OCI-LY7 (cell line): ENCODE measurements at regions not wholly inside any gene's neighbourhood (a gene's known extent, or its start where the extent isn't known, plus 50 kb on each side); places are given as distances from the start of the nearest gene placed in this dataset.

ENCODE experiments used
- BruUV-seq: library from RNA; stranded (reverse); fragments of 400-500 nt; replicated peaks from 2 replicates; lab custom pipeline; 2021; lab: Mats Ljungman, UMichigan
- CTCF ChIA-PET: fragments of 300-600 bp; sonication (Branson Sonifier 250); formaldehyde crosslinking; loops from one replicate; lab custom pipeline; 2022; ENCODE audit warnings: antibody characterized with exemption; ENCODE audit not compliant: unreplicated experiment; lab: Charles Lee
- POLR2A ChIA-PET: fragments of 300-600 bp; sonication (Branson Sonifier 250); formaldehyde crosslinking; loops from one replicate; lab custom pipeline; 2022; ENCODE audit warnings: antibody characterized with exemption; lab: Charles Lee
- DNase-seq: peaks from one replicate; pipeline ENCODE4 v3.0.0-alpha.2; 2015; ENCODE audit warnings: low spot score
- H2AFZ ChIP-seq: fragments of 200-600 bp; sonication (generic), shearing (Covaris generic); 2 replicates; pipeline ENCODE4 v1.6.1; 2014; ENCODE audit warnings: mild to moderate bottlenecking, antibody characterized with exemption, low read length, moderate library complexity
- H3K27ac ChIP-seq: fragments of 200-600 bp; sonication (generic); 2 replicates; pipeline ENCODE4 v1.5.1; 2014; ENCODE audit warnings: mixed run types, low read depth, mild to moderate bottlenecking, moderate library complexity, low read length, inconsistent platforms; ENCODE audit not compliant: poor library complexity, severe bottlenecking
- H3K36me3 ChIP-seq: fragments of 200-600 bp; sonication (generic); 2 replicates; pipeline ENCODE4 v1.6.1; 2014; ENCODE audit warnings: mild to moderate bottlenecking, antibody characterized with exemption, low read length, moderate library complexity, mixed read lengths; ENCODE audit not compliant: insufficient read depth
- H3K4me1 ChIP-seq: fragments of 200-600 bp; sonication (generic); 2 replicates; pipeline ENCODE4 v1.5.1; 2014; ENCODE audit warnings: mild to moderate bottlenecking, low read length; ENCODE audit not compliant: insufficient read depth, poor library complexity, severe bottlenecking
- H3K4me2 ChIP-seq: fragments of 200-600 bp; sonication (generic); 2 replicates; pipeline ENCODE4 v1.6.1; 2014; ENCODE audit warnings: mild to moderate bottlenecking, low read length
- H3K4me3 ChIP-seq: fragments of 200-600 bp; sonication (generic); 2 replicates; pipeline ENCODE4 v1.5.1; 2014; ENCODE audit warnings: mild to moderate bottlenecking, low read depth, low read length; ENCODE audit not compliant: poor library complexity, severe bottlenecking
- H3K79me2 ChIP-seq: fragments of 200-600 bp; sonication (generic); 2 replicates; pipeline ENCODE4 v1.6.1; 2016; ENCODE audit warnings: low read depth, mild to moderate bottlenecking, low read length, moderate library complexity, mixed read lengths; ENCODE audit not compliant: insufficient read depth
- H3K9me2 ChIP-seq: fragments of 200-600 bp; sonication (generic); 2 replicates; pipeline ENCODE4 v1.6.1; 2016; ENCODE audit warnings: mild to moderate bottlenecking, low read length, mixed read lengths; ENCODE audit not compliant: insufficient read depth
- H3K9me3 ChIP-seq: fragments of 200-600 bp; sonication (generic); 2 replicates; pipeline ENCODE4 v1.6.1; 2014; ENCODE audit warnings: mild to moderate bottlenecking, mixed run types, low read length, mixed read lengths
- H4K20me1 ChIP-seq: fragments of 200-600 bp; sonication (generic); 2 replicates; pipeline ENCODE4 v1.6.1; 2014; ENCODE audit warnings: mild to moderate bottlenecking, antibody characterized with exemption, low read length, moderate library complexity, mixed read lengths; ENCODE audit not compliant: insufficient read depth
- CTCF ChIP-seq: fragments of 200-600 bp; sonication (generic); conservative IDR thresholded peaks from 2 replicates; pipeline ENCODE4 v1.5.1; 2014; ENCODE audit warnings: mild to moderate bottlenecking, antibody characterized with exemption, low read length, moderate library complexity, mixed read lengths
- EZH2phosphoT487 ChIP-seq: fragments of 200-600 bp; sonication (generic); IDR thresholded peaks from 2 replicates; pipeline ENCODE4 v1.6.1; 2018; ENCODE audit warnings: low read depth, borderline replicate concordance, mild to moderate bottlenecking, mixed run types, antibody characterized with exemption, low read length, moderate library complexity, mixed read lengths
- intact Hi-C: fragments of 100-400 bp; cut with micrococcal nuclease; formaldehyde crosslinking; loops from one replicate; pipeline ENCODE4 v1.10.0; 2022; ENCODE audit not compliant: unreplicated experiment

DNA sequence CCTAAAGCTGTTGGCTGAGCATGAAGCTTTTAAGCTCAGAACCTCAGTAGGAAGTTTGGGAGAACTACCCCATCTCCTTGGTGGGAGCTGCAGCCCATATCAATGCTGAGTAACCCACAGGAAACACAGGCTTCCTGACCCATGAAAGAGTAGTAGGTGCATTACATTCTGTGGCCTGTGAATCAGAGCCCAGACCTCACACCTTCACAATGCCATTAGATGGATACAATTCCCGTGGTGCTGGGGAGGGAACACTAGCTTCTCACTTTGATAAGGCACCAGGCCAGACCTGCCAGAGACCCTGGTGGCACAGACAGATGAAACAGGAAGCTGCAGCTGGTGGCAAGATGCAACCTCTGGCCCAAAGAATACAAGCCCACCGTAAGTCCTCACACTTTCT is 308.8 kb downstream of the NPHP4 start:
- no TSS peak for BruUV-seq
- H3K4me2 ChIP-seq: no peak overlapping the region
- DNase-seq: no peak
- no peak overlapping the region for H2AFZ ChIP-seq
- H3K79me2 ChIP-seq: no peaks in the 10 kb centered on the region
- TF ChIP-seq CTCF: no peak
- no peaks in the 10 kb centered on the region for H3K9me3 ChIP-seq
- H3K36me3 ChIP-seq: no peaks in the 10 kb centered on the region
- intact Hi-C loops: no loop called here
- H3K27ac ChIP-seq: no peak overlapping the region
- no peaks in the 10 kb centered on the region for H4K20me1 ChIP-seq
- H3K9me2 ChIP-seq: no peaks in the 10 kb centered on the region
- CTCF ChIA-PET: no interaction called here
- no peak overlapping the region for H3K4me3 ChIP-seq
- no peaks in the 10 kb centered on the region for H3K4me1 ChIP-seq
- POLR2A ChIA-PET: no interaction called here

- no peak overlapping the region for H3K4me3 ChIP-seq
- DNase-seq: no peak
- H3K9me3 ChIP-seq: no peaks in the 10 kb centered on the region
- no peaks in the 10 kb centered on the region for H4K20me1 ChIP-seq
- ChIA-PET POLR2A (no interaction called here), CTCF (no interaction called here)
- no peaks in the 10 kb centered on the region for H3K79me2 ChIP-seq
- H3K4me2 ChIP-seq: no peak overlapping the region
- intact Hi-C loops: no loop called here
- H2AFZ ChIP-seq: no peak overlapping the region
- H3K4me1 ChIP-seq: no peaks in the 10 kb centered on the region
- no peaks in the 10 kb centered on the region for H3K36me3 ChIP-seq
- TF ChIP-seq CTCF: no peak
- no peak for TF ChIP-seq EZH2phosphoT487
- no peak overlapping the region for H3K27ac ChIP-seq
- H3K9me2 ChIP-seq: no peaks in the 10 kb centered on the region
- no TSS peak for BruUV-seq
Observed at GRCh38 chr1:5682626-5683225, 309.5 kb downstream of the NPHP4 start.

DNA sequence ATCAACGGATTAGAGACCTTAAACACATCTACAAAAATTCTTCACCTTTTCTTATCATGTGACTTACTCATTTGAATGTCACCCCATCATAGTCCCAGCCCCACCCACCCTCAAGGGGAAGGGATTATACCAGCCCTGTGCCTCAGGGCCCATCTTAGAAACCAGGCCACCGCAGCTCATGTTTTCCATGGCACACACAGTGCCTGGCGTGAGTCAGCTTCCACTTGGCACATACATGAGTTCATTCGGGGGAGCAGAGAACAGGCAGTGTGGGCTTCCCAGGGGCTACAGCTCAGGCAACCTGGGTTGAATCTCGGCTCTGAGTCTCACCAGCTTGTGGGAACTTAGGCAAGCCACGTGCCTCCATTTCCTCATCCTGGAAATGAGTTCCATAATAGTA is 310.6 kb downstream of the NPHP4 start:
- no peaks in the 10 kb centered on the region for H3K79me2 ChIP-seq
- H3K4me1 ChIP-seq: no peaks in the 10 kb centered on the region
- BruUV-seq: no TSS peak
- no peak overlapping the region for H2AFZ ChIP-seq
- TF ChIP-seq CTCF (no peak), EZH2phosphoT487 (no peak)
- H3K4me2 ChIP-seq: no peak overlapping the region
- no peak overlapping the region for H3K27ac ChIP-seq
- ChIA-PET POLR2A (no interaction called here), CTCF (no interaction called here)
- H3K9me2 ChIP-seq: no peaks in the 10 kb centered on the region
- no peaks in the 10 kb centered on the region for H3K9me3 ChIP-seq
- H3K36me3 ChIP-seq: no peaks in the 10 kb centered on the region
- no peak for DNase-seq
- H3K4me3 ChIP-seq: no peak overlapping the region
- intact Hi-C loops: no loop called here
- no peaks in the 10 kb centered on the region for H4K20me1 ChIP-seq
